ENCODE measurements at regions not wholly inside any gene's neighbourhood (a gene's known extent, or its start where the extent isn't known, plus 50 kb on each side); places are given as distances from the start of the nearest gene placed in this dataset.
"Not testable (repeated sequence)": the region's sequence is repeated elsewhere in the genome, so short reads cannot be mapped to it uniquely, and the experiment has no call there.

DNA sequence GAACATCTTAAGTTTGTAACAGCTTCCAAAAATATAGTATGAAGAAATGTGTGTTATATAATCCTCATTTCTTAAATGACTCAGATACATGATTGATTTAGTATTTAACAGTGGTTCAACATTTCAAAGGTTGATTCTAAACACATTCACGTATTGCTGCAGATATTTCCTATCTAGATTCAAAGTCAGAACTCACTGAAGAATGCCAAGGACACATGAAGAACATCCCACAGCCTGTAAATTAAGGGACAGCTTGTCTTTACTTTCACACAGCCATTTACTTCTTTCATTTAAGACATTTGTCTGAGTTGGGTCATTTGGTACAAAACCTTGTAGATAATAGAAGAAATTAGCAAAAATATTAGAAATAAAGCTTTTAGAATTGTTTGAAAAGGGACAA is 66.9 kb upstream of the CPSF6 start:
- H3K4me2 ChIP-seq (ENCODE audit: low read length, poor library complexity, severe bottlenecking): no peak overlapping the region
- H2BK15ac ChIP-seq (ENCODE audit: low read depth, poor library complexity, severe bottlenecking): no peak overlapping the region
- H2BK120ac ChIP-seq (ENCODE audit: low read depth, low read length): no peak overlapping the region
- no peak overlapping the region for H3K23ac ChIP-seq (ENCODE audit: low read length in 2 of 2)
- H3K79me1 ChIP-seq (replicated peaks; ENCODE audit: low read length, poor library complexity, severe bottlenecking): no peaks in the 10 kb centered on the region
- H3K9ac ChIP-seq (ENCODE audit: low read length): no peak overlapping the region
- no peak overlapping the region for H2BK12ac ChIP-seq (ENCODE audit: low read length in 2 of 2)
- no peak overlapping the region for H2BK5ac ChIP-seq (ENCODE audit: low read depth, low read length, poor library complexity, severe bottlenecking)
- H3K36me3 ChIP-seq (ENCODE audit: control insufficient read depth in 1 of 2, insufficient read depth in 2 of 2, low read depth in 1 of 2, low read length in 2 of 2): no peaks in the 10 kb centered on the region
- no peak overlapping the region for H4K8ac ChIP-seq (ENCODE audit: low read length)
- H2AK5ac ChIP-seq (ENCODE audit: low read length, severe bottlenecking): no peak overlapping the region
- no peak overlapping the region for H3K18ac ChIP-seq (ENCODE audit: low read depth in 1 of 2, low read length in 2 of 2)
- no peak overlapping the region for H4K91ac ChIP-seq (ENCODE audit: low read length)
- H3K4me1 ChIP-seq (ENCODE audit: control insufficient read depth, insufficient read depth, low read depth, low read length): no peaks in the 10 kb centered on the region
- H3K27me3 ChIP-seq (ENCODE audit: control insufficient read depth in 1 of 2, insufficient read depth in 1 of 2, low read length in 2 of 2): no peaks in the 10 kb centered on the region
- no peaks in the 10 kb centered on the region for H3K9me3 ChIP-seq (ENCODE audit: control insufficient read depth, low read length)
- H3K4ac ChIP-seq (ENCODE audit: low read depth in 1 of 2, low read length in 2 of 2): no peak overlapping the region
- H3K4me3 ChIP-seq (ENCODE audit: insufficient read depth in 1 of 2, low read depth in 1 of 2, low read length in 2 of 2): no peak overlapping the region
- H3K27ac ChIP-seq (ENCODE audit: low read length, poor library complexity, severe bottlenecking): no peak overlapping the region
- no peak overlapping the region for H2AFZ ChIP-seq (ENCODE audit: low read depth, low read length)
- WGBS: 80% methylated on average over 1 of the region's 1 CpG
- H3K14ac ChIP-seq (ENCODE audit: low read length in 2 of 2): no peak overlapping the region
- DNase-seq: no peak

DNA sequence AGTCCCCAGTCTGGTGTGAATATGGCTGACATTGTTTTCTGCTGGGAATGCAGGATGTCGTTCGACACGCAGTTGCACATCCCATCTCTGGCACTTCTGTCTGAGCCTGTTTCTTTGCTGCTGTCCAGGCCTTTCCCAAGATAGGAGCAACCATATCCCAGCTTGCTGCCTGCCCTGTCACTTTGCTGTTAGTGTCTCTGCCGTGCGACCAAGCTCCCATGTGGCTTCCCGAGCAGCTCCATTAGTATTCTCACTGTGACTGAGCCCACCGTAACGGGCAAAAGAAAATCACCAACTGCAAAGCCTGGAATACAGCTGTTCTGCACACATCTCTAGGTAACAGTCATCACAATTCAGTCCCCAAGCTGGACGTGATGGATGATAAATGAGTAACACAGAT is 66.0 kb upstream of the CPSF6 start:
- Histone ChIP-seq H3K18ac (ENCODE audit: low read depth in 1 of 2, low read length in 2 of 2) (no peak overlapping the region), H2BK15ac (ENCODE audit: low read depth, poor library complexity, severe bottlenecking) (no peak overlapping the region), H3K79me1 (replicated peaks; ENCODE audit: low read length, poor library complexity, severe bottlenecking) (no peaks in the 10 kb centered on the region), H3K36me3 (ENCODE audit: control insufficient read depth in 1 of 2, insufficient read depth in 2 of 2, low read depth in 1 of 2, low read length in 2 of 2) (no peaks in the 10 kb centered on the region), H2AFZ (ENCODE audit: low read depth, low read length) (no peak overlapping the region), H3K9me3 (ENCODE audit: control insufficient read depth, low read length) (no peaks in the 10 kb centered on the region), H3K4me1 (ENCODE audit: control insufficient read depth, insufficient read depth, low read depth, low read length) (no peaks in the 10 kb centered on the region), H3K14ac (ENCODE audit: low read length in 2 of 2) (no peak overlapping the region), H2BK5ac (ENCODE audit: low read depth, low read length, poor library complexity, severe bottlenecking) (no peak overlapping the region), H2BK120ac (ENCODE audit: low read depth, low read length) (no peak overlapping the region), H3K4me3 (ENCODE audit: insufficient read depth in 1 of 2, low read depth in 1 of 2, low read length in 2 of 2) (no peak overlapping the region), H3K27ac (ENCODE audit: low read length, poor library complexity, severe bottlenecking) (no peak overlapping the region), H2BK12ac (ENCODE audit: low read length in 2 of 2) (no peak overlapping the region), H3K23ac (ENCODE audit: low read length in 2 of 2) (no peak overlapping the region), H3K9ac (ENCODE audit: low read length) (no peak overlapping the region), H3K27me3 (ENCODE audit: control insufficient read depth in 1 of 2, insufficient read depth in 1 of 2, low read length in 2 of 2) (no peaks in the 10 kb centered on the region), H3K4ac (ENCODE audit: low read depth in 1 of 2, low read length in 2 of 2) (no peak overlapping the region), H3K4me2 (ENCODE audit: low read length, poor library complexity, severe bottlenecking) (no peak overlapping the region), H4K91ac (ENCODE audit: low read length) (no peak overlapping the region), H2AK5ac (ENCODE audit: low read length, severe bottlenecking) (no peak overlapping the region), H4K8ac (ENCODE audit: low read length) (no peak overlapping the region)
- 69% methylated on average over 9 of the region's 9 CpGs for WGBS
- no peak for DNase-seq

DNA sequence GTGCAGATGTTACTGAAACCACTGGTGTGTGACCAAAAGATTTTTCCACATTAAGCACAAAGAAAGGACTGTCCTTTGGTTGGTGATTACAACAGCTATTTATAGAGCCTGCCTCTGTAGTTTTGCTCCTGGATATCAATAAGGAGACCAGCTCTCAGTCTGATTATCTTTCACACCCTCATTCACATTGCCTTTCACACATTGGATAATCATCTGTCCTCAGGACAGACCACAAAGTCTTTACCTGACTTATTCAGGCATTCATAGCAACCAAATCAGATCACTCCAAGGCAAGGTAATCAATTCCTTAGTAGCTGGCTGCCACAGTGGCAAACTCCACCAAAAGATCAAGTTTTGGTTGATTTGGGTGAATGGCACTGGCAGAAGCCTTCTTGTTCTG is 59.6 kb upstream of the CPSF6 start:
- Histone ChIP-seq H4K91ac (ENCODE audit: low read length) (no peak overlapping the region), H2AFZ (ENCODE audit: low read depth, low read length) (no peak overlapping the region), H2BK5ac (ENCODE audit: low read depth, low read length, poor library complexity, severe bottlenecking) (no peak overlapping the region), H3K27ac (ENCODE audit: low read length, poor library complexity, severe bottlenecking) (no peak overlapping the region), H3K18ac (ENCODE audit: low read depth in 1 of 2, low read length in 2 of 2) (no peak overlapping the region), H3K36me3 (ENCODE audit: control insufficient read depth in 1 of 2, insufficient read depth in 2 of 2, low read depth in 1 of 2, low read length in 2 of 2) (no peaks in the 10 kb centered on the region), H4K8ac (ENCODE audit: low read length) (no peak overlapping the region), H2AK5ac (ENCODE audit: low read length, severe bottlenecking) (no peak overlapping the region), H3K14ac (ENCODE audit: low read length in 2 of 2) (no peak overlapping the region), H3K9ac (ENCODE audit: low read length) (no peak overlapping the region), H3K79me1 (replicated peaks; ENCODE audit: low read length, poor library complexity, severe bottlenecking) (no peaks in the 10 kb centered on the region), H3K4me3 (ENCODE audit: insufficient read depth in 1 of 2, low read depth in 1 of 2, low read length in 2 of 2) (no peak overlapping the region), H3K23ac (ENCODE audit: low read length in 2 of 2) (no peak overlapping the region), H3K27me3 (ENCODE audit: control insufficient read depth in 1 of 2, insufficient read depth in 1 of 2, low read length in 2 of 2) (peaks cover 0 to 4% of the 10 kb centered on the region in 2 experiments), H3K4me2 (ENCODE audit: low read length, poor library complexity, severe bottlenecking) (no peak overlapping the region), H3K4ac (ENCODE audit: low read depth in 1 of 2, low read length in 2 of 2) (no peak overlapping the region), H3K4me1 (ENCODE audit: control insufficient read depth, insufficient read depth, low read depth, low read length) (no peaks in the 10 kb centered on the region), H2BK15ac (ENCODE audit: low read depth, poor library complexity, severe bottlenecking) (no peak overlapping the region), H2BK120ac (ENCODE audit: low read depth, low read length) (no peak overlapping the region), H2BK12ac (ENCODE audit: low read length in 2 of 2) (no peak overlapping the region), H3K9me3 (ENCODE audit: control insufficient read depth, low read length) (peaks cover 5% of the 10 kb centered on the region)
- no peak for DNase-seq

DNA sequence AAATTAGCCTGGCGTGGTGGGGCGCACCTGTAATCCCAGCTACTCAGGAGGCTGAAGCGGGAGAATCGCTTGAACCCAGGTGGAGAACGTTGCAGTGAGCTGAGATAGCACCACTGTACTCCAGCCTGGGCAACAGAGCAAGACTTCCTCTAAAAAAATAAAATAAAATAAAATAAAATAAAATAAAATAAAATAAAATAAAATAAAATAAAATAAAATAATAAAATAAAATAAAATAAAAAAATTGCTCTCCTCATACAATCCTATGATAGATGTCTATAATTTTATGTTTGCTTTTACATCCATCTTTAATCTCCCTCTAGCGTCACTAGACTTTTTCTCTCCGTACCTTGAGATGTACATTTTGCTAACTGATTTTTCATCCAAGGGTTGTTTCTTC is 51.8 kb upstream of the CPSF6 start:
- H4K91ac ChIP-seq (ENCODE audit: low read length); H3K9ac ChIP-seq (ENCODE audit: low read length); H3K36me3 ChIP-seq (ENCODE audit: control insufficient read depth in 1 of 2, insufficient read depth in 2 of 2, low read depth in 1 of 2, low read length in 2 of 2); H2AK5ac ChIP-seq (ENCODE audit: low read length, severe bottlenecking); H3K4me2 ChIP-seq (ENCODE audit: low read length, poor library complexity, severe bottlenecking); H3K14ac ChIP-seq (ENCODE audit: low read length in 2 of 2); H2BK15ac ChIP-seq (ENCODE audit: low read depth, poor library complexity, severe bottlenecking); H3K4me3 ChIP-seq (ENCODE audit: insufficient read depth in 1 of 2, low read depth in 1 of 2, low read length in 2 of 2); H3K4ac ChIP-seq (ENCODE audit: low read depth in 1 of 2, low read length in 2 of 2); H2BK120ac ChIP-seq (ENCODE audit: low read depth, low read length); H3K23ac ChIP-seq (ENCODE audit: low read length in 2 of 2); H3K79me1 ChIP-seq (replicated peaks; ENCODE audit: low read length, poor library complexity, severe bottlenecking); H3K4me1 ChIP-seq (ENCODE audit: control insufficient read depth, insufficient read depth, low read depth, low read length); H3K18ac ChIP-seq (ENCODE audit: low read depth in 1 of 2, low read length in 2 of 2); H2AFZ ChIP-seq (ENCODE audit: low read depth, low read length); DNase-seq; H2BK5ac ChIP-seq (ENCODE audit: low read depth, low read length, poor library complexity, severe bottlenecking); H3K27me3 ChIP-seq (ENCODE audit: control insufficient read depth in 1 of 2, insufficient read depth in 1 of 2, low read length in 2 of 2); H4K8ac ChIP-seq (ENCODE audit: low read length); H2BK12ac ChIP-seq (ENCODE audit: low read length in 2 of 2); H3K27ac ChIP-seq (ENCODE audit: low read length, poor library complexity, severe bottlenecking): not testable (repeated sequence)
- 82% methylated on average over 5 of the region's 7 CpGs for WGBS
- peaks cover 35% of the 10 kb centered on the region for H3K9me3 ChIP-seq (ENCODE audit: control insufficient read depth, low read length)

All from mesenchymal stem cell (in vitro differentiated cells and primary cell).